Naive thymus-derived CD4-positive, alpha-beta T cell (primary cell): ENCODE measurements at regions not wholly inside any gene's neighbourhood (a gene's known extent, or its start where the extent isn't known, plus 50 kb on each side); places are given as distances from the start of the nearest gene placed in this dataset.

Experiments
- ATAC-seq: fragments of 150-1000 bp; cut with Tn5 transposase; 2 replicates; pipeline ENCODE4 v1.10.0; 2021; ENCODE audit warnings: mild to moderate bottlenecking, moderate library complexity
- CTCF ChIA-PET: fragments of 350-600 bp; sonication (Branson Sonifier 250); formaldehyde crosslinking; loops from one replicate; lab custom pipeline; 2021; ENCODE audit warnings: antibody characterized with exemption; lab: Charles Lee
- POLR2A ChIA-PET: fragments of 350-600 bp; sonication (Branson Sonifier 250); formaldehyde crosslinking; loops from one replicate; lab custom pipeline; 2021; ENCODE audit warnings: antibody characterized with exemption, inconsistent platforms; lab: Charles Lee
- DNase-seq, 9 donors: peaks; one replicate each; pipeline versions ENCODE4 v3.0.0 to v3.0.0-alpha.2; 2020 to 2022; ENCODE audit warnings: mixed read lengths in 1 of 9
- H3K27ac ChIP-seq: one replicate; pipeline ENCODE4 v1.7.0; 2013; ENCODE audit warnings: mild to moderate bottlenecking, low read depth, low read length, moderate library complexity
- H3K27me3 ChIP-seq, 2 donors: one replicate each; pipeline ENCODE4 v1.7.0; 2013; ENCODE audit warnings: low read length in 2 of 2, mild to moderate bottlenecking in 2 of 2, moderate library complexity in 2 of 2; ENCODE audit not compliant: control insufficient read depth in 2 of 2, insufficient read depth in 2 of 2
- H3K36me3 ChIP-seq, 3 experiments: 1 replicate in 2 of 3; 2 replicates in 1 of 3; pipeline ENCODE4 v1.7.0; 2013; ENCODE audit warnings: low read length in 3 of 3, mild to moderate bottlenecking in 3 of 3, moderate library complexity in 1 of 3; ENCODE audit not compliant: insufficient read depth in 3 of 3, control insufficient read depth in 2 of 3
- H3K4me1 ChIP-seq, 2 donors: one replicate each; pipeline ENCODE4 v1.7.0; 2013; ENCODE audit warnings: low read length in 2 of 2, mild to moderate bottlenecking in 2 of 2, moderate library complexity in 1 of 2; ENCODE audit not compliant: control insufficient read depth in 2 of 2, insufficient read depth in 2 of 2
- H3K4me3 ChIP-seq: 2 replicates; pipeline ENCODE4 v1.7.0; 2013; ENCODE audit warnings: mild to moderate bottlenecking, low read length
- H3K9me3 ChIP-seq, 3 experiments: 1 replicate in 2 of 3; 2 replicates in 1 of 3; pipeline ENCODE4 v1.7.0; 2013; ENCODE audit warnings: low read length in 3 of 3; ENCODE audit not compliant: control insufficient read depth in 2 of 3
- H3K27ac Mint-ChIP-seq, 9 donors: one replicate each; pipeline ENCODE4 v1.8.0; 2020 to 2022; ENCODE audit warnings: mixed read lengths in 9 of 9, mild to moderate bottlenecking in 8 of 9, moderate library complexity in 5 of 9, inconsistent platforms in 2 of 9
- H3K27me3 Mint-ChIP-seq, 5 donors: one replicate each; pipeline ENCODE4 v1.8.0; 2021 to 2022; ENCODE audit warnings: mixed read lengths in 5 of 5, mild to moderate bottlenecking in 1 of 5
- H3K36me3 Mint-ChIP-seq, 5 donors: one replicate each; pipeline ENCODE4 v1.8.0; 2020 to 2022; ENCODE audit warnings: mixed read lengths in 5 of 5, mild to moderate bottlenecking in 3 of 5, inconsistent platforms in 1 of 5
- H3K4me1 Mint-ChIP-seq, 7 donors: one replicate each; pipeline ENCODE4 v1.8.0; 2020 to 2022; ENCODE audit warnings: mixed read lengths in 7 of 7, mild to moderate bottlenecking in 3 of 7, inconsistent platforms in 1 of 7
- H3K4me3 Mint-ChIP-seq, 10 donors: one replicate each; pipeline ENCODE4 v1.8.0; 2020 to 2022; ENCODE audit warnings: mild to moderate bottlenecking in 10 of 10, mixed read lengths in 10 of 10, moderate library complexity in 6 of 10, inconsistent platforms in 2 of 10
- H3K9me3 Mint-ChIP-seq, 11 donors: one replicate each; pipeline ENCODE4 v1.8.0; 2020 to 2022; ENCODE audit warnings: mixed read lengths in 11 of 11, mild to moderate bottlenecking in 4 of 11, inconsistent platforms in 1 of 11, moderate library complexity in 1 of 11
- intact Hi-C, 2 donors: fragments of 100-400 bp; cut with micrococcal nuclease; formaldehyde crosslinking; loops; one replicate each; pipeline ENCODE4 v1.15.1; 2023

DNA sequence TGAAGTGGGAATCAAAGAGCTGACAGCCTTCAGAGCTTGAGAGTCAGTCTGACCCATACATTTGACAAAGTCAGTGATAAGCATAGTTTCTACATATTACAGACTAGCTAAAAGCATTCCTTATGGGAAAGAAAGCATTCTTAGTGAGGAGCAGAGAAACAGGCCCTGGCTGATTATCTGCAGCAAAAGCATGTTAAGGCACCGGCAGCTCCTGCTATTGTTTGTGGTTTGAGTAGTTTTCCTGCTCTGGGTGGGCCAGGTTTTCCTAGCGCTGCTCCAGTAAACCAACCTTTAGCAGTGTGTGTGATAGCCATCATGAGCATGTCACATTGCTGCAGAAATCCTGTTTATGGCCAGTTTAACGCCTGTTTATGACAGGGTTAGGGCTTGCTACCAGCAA is 51.6 kb upstream of the WDR1 start:
- Mint-ChIP-seq H3K4me1 (peaks cover 0 to 10% (median 5%) of the 10 kb centered on the region in 7 donors), H3K4me3 (no peak overlapping the region), H3K36me3 (no peaks in the 10 kb centered on the region), H3K9me3 (no peaks in the 10 kb centered on the region), H3K27me3 (peaks cover 0 to 1% (median 0%) of the 10 kb centered on the region in 5 donors), H3K27ac (no peak overlapping the region)
- no peak for DNase-seq
- no peaks in the 10 kb centered on the region for H3K27me3 ChIP-seq
- CTCF ChIA-PET: interaction anchor here (0.6 to 0.7 kb wide), 2 partner anchors 13 to 46 kb away, joined by 3 read pairs; no protein-coding TSS in a partner anchor
- H3K9me3 ChIP-seq: no peaks in the 10 kb centered on the region
- no peak overlapping the region for H3K27ac ChIP-seq
- intact Hi-C loops: no loop called here
- H3K36me3 ChIP-seq: no peaks in the 10 kb centered on the region
- POLR2A ChIA-PET: no interaction called here
- no peak overlapping the region for H3K4me3 ChIP-seq
- H3K4me1 ChIP-seq: no peaks in the 10 kb centered on the region
- ATAC-seq: no peak

DNA sequence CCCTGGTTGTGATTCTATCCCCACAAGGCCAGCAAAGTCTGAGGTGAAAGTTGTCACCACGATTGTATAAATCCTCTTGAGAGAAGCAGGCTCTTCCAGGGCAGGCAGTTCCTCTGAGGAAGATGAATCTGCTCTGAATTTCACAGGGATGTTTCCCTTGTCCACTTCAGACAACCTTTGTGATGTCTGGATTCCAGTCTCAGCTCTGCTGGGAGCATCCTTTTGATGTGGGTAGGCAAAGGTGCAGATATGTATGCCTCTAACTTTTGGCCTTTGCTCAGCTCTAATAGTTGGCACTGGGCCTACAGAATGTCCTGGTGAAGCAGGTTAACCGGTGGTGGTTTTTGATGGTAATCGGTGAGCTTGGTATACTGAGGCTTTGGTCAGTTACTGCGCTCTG is 50.6 kb upstream of the WDR1 start:
- Histone ChIP-seq H3K36me3 (no peaks in the 10 kb centered on the region), H3K4me3 (no peak overlapping the region), H3K9me3 (no peaks in the 10 kb centered on the region), H3K4me1 (peaks cover 0 to 7% of the 10 kb centered on the region in 2 donors), H3K27me3 (no peaks in the 10 kb centered on the region), H3K27ac (no peak overlapping the region)
- ChIA-PET CTCF (interaction anchor here (0.6 kb wide), 1 partner anchor 188 kb away, joined by 3 read pairs; no protein-coding TSS in a partner anchor), POLR2A (no interaction called here)
- H3K9me3 Mint-ChIP-seq: no peaks in the 10 kb centered on the region
- peaks cover 0 to 1% (median 0%) of the 10 kb centered on the region in 5 donors for H3K27me3 Mint-ChIP-seq
- DNase-seq (no peak), ATAC-seq (no peak)
- intact Hi-C loops: no loop called here
- no peak overlapping the region for H3K4me3 Mint-ChIP-seq
- H3K36me3 Mint-ChIP-seq: no peaks in the 10 kb centered on the region
- H3K4me1 Mint-ChIP-seq: peaks cover under 1 to 19% (median 10%) of the 10 kb centered on the region in 7 donors
- no peak overlapping the region for H3K27ac Mint-ChIP-seq
